A549 (cell line): ENCODE measurements at regions not wholly inside any gene's neighbourhood (a gene's known extent, or its start where the extent isn't known, plus 50 kb on each side); places are given as distances from the start of the nearest gene placed in this dataset.

Source experiments
- ATAC-seq, 2 experiments: fragments of 200-7000 bp in 1 of 2; fragments of >200 bp in 1 of 2; cut with Nextera tagmentation in 1 of 2; cut with Tn5 transposase in 1 of 2; 3 replicates each; pipeline versions ENCODE4 v1.8.0 to v1.9.1; 2018 to 2020; ENCODE audit warnings: mild to moderate bottlenecking in 1 of 2, moderate library complexity in 1 of 2
- CTCF ChIA-PET: fragments of 300-600 bp; sonication (Branson Sonifier 250); formaldehyde crosslinking; extraction: SDS; loops from one replicate; lab custom pipeline; 2021; ENCODE audit warnings: antibody characterized with exemption, inconsistent platforms; lab: Yijun Ruan, JAX
- POLR2A ChIA-PET: fragments of 350-600 bp; formaldehyde crosslinking; extraction: SDS; loops from one replicate; lab custom pipeline; 2021; ENCODE audit warnings: antibody characterized with exemption, inconsistent platforms; lab: Yijun Ruan, JAX
- DNase-seq, 2 experiments: peaks; one replicate each; pipeline versions ENCODE4 v3.0.0 to v3.0.0-alpha.2; 2011 to 2016; ENCODE audit warnings: low read depth in 1 of 2, low spot score in 1 of 2
- FAIRE-seq: peaks from 2 replicates; lab custom pipeline; 2011; peaks lifted over from hg19 to GRCh38; lab: Jason Lieb, UNC
- H3K27ac ChIP-seq, 2 experiments: fragments of >200 bp; sonication (Bioruptor Twin); formaldehyde crosslinking; 3 replicates each; pipeline ENCODE4 v1.5.1; 2016 to 2017
- H3K4me1 ChIP-seq: fragments of >200 bp; sonication (Bioruptor Twin); formaldehyde crosslinking; 3 replicates; pipeline ENCODE4 v1.6.1; 2016
- H3K4me2 ChIP-seq: fragments of >200 bp; sonication (Bioruptor Twin); formaldehyde crosslinking; 3 replicates; pipeline ENCODE4 v1.6.1; 2016
- H3K4me3 ChIP-seq: fragments of >200 bp; sonication (Bioruptor Twin); formaldehyde crosslinking; 3 replicates; pipeline ENCODE4 v1.5.1; 2016
- H3K9me3 ChIP-seq: fragments of >200 bp; sonication (Bioruptor Twin); formaldehyde crosslinking; 3 replicates; pipeline ENCODE4 v1.6.1; 2016
- ATOH8 ChIP-seq: fragments of 250-450 bp; sonication (Bioruptor Pico); IDR thresholded peaks from 2 replicates; pipeline ENCODE4 v1.5.0; 2020; ENCODE audit warnings: low read depth, mild to moderate bottlenecking, moderate library complexity
- BHLHE40 ChIP-seq: IDR thresholded peaks from 2 replicates; pipeline ENCODE4 v1.6.1; 2012; ENCODE audit warnings: low read depth, low read length, inconsistent platforms
- CBX2 ChIP-seq: fragments of 200-600 bp; sonication (generic); IDR thresholded peaks from 2 replicates; pipeline ENCODE4 v1.6.1; 2016; ENCODE audit warnings: low read depth, mild to moderate bottlenecking, borderline replicate concordance
- CHD4 ChIP-seq: fragments of 200-600 bp; sonication (generic); IDR thresholded peaks from 2 replicates; pipeline ENCODE4 v1.6.1; 2016; ENCODE audit warnings: antibody characterized with exemption, mild to moderate bottlenecking, borderline replicate concordance
- EHMT2 ChIP-seq: fragments of 200-600 bp; sonication (generic); IDR thresholded peaks from 2 replicates; pipeline ENCODE4 v1.6.1; 2016; ENCODE audit warnings: antibody characterized with exemption, low read depth, mild to moderate bottlenecking, moderate library complexity
- EP300 ChIP-seq, 2 experiments: fragments of >200 bp; sonication (Bioruptor Twin); formaldehyde crosslinking; IDR thresholded peaks; 2 replicates in 1 of 2; 3 replicates in 1 of 2; pipeline ENCODE4 v1.6.1; 2016 to 2017
- FOSB ChIP-seq: fragments of 250-450 bp; sonication (Bioruptor Pico); IDR thresholded peaks from 2 replicates; pipeline ENCODE4 v1.5.0; 2020; ENCODE audit warnings: mild to moderate bottlenecking, moderate library complexity
- HDAC2 ChIP-seq: fragments of 200-600 bp; sonication (generic); IDR thresholded peaks from 2 replicates; pipeline ENCODE4 v1.6.1; 2016
- HEYL ChIP-seq: fragments of 250-450 bp; sonication (Bioruptor Pico); IDR thresholded peaks from 2 replicates; pipeline ENCODE4 v1.8.0; 2021; ENCODE audit warnings: mild to moderate bottlenecking, moderate library complexity
- HOXB13 ChIP-seq: fragments of 250-450 bp; sonication (Bioruptor Pico); IDR thresholded peaks from 2 replicates; pipeline ENCODE4 v1.5.0; 2020; ENCODE audit warnings: low read depth, mild to moderate bottlenecking, moderate library complexity
- HOXB5 ChIP-seq: fragments of 250-450 bp; sonication (Bioruptor Pico); IDR thresholded peaks from 2 replicates; pipeline ENCODE4 v1.5.0; 2020; ENCODE audit warnings: mild to moderate bottlenecking, moderate library complexity
- KDM5A ChIP-seq: fragments of 200-600 bp; sonication (generic); IDR thresholded peaks from 2 replicates; pipeline ENCODE4 v1.6.1; 2016; ENCODE audit warnings: antibody characterized with exemption, mild to moderate bottlenecking
- MAZ ChIP-seq: fragments of 150-350 bp; IDR thresholded peaks from 2 replicates; pipeline ENCODE4 v1.6.1; 2014; ENCODE audit warnings: antibody characterized with exemption, low read depth, low read length, borderline replicate concordance
- RARB ChIP-seq: fragments of 250-450 bp; sonication (Bioruptor Pico); IDR thresholded peaks from 2 replicates; pipeline ENCODE4 v1.8.0; 2021; ENCODE audit warnings: mild to moderate bottlenecking, moderate library complexity
- RCOR1 ChIP-seq: fragments of 150-350 bp; IDR thresholded peaks from 2 replicates; pipeline ENCODE4 v1.6.1; 2014; ENCODE audit warnings: antibody characterized with exemption, low read length, low read depth
- RNF2 ChIP-seq: fragments of 200-600 bp; sonication (generic); IDR thresholded peaks from 2 replicates; pipeline ENCODE4 v1.6.1; 2016; ENCODE audit warnings: low read depth, mild to moderate bottlenecking, antibody characterized with exemption, moderate library complexity, borderline replicate concordance
- SMC3 ChIP-seq: fragments of >200 bp; sonication (Bioruptor Twin); formaldehyde crosslinking; IDR thresholded peaks from 3 replicates; pipeline ENCODE4 v1.6.1; 2018; ENCODE audit warnings: inconsistent platforms
- SREBF2 ChIP-seq: fragments of 450-650 bp; IDR thresholded peaks from 2 replicates; pipeline ENCODE4 v1.6.1; 2014; ENCODE audit warnings: mild to moderate bottlenecking, moderate library complexity
- TFCP2L1 ChIP-seq: fragments of 250-450 bp; sonication (Bioruptor Pico); IDR thresholded peaks from 2 replicates; pipeline ENCODE4 v1.5.0; 2021; ENCODE audit warnings: mild to moderate bottlenecking
- ZFP36 ChIP-seq: fragments of 450-650 bp; IDR thresholded peaks from 2 replicates; pipeline ENCODE4 v1.6.1; 2014; ENCODE audit warnings: borderline replicate concordance; ENCODE audit not compliant: partially characterized antibody
- ZNF302 ChIP-seq: fragments of 250-450 bp; sonication (Bioruptor Pico); IDR thresholded peaks from 2 replicates; pipeline ENCODE4 v1.9.0; 2021; ENCODE audit warnings: inconsistent platforms, mild to moderate bottlenecking, moderate library complexity
- WGBS: methylation state at CpG from one replicate; pipeline ENCODE4 v1.1.6; 2017; ENCODE audit errors: missing lambda C conversion rate; 5-methylcytosine and 5-hydroxymethylcytosine counted together
- TF ChIP-seq, protein P1 (sequence below): fragments of >200 bp; sonication (Bioruptor Twin); formaldehyde crosslinking; IDR thresholded peaks from 2 replicates; pipeline ENCODE4 v1.6.1; 2016
- TF ChIP-seq, protein P2 (sequence below): IDR thresholded peaks from 2 replicates; pipeline ENCODE4 v1.6.1; 2012
- TF ChIP-seq, protein P3 (sequence below): IDR thresholded peaks from 2 replicates; pipeline ENCODE4 v1.6.1; 2012; ENCODE audit warnings: low read depth, borderline replicate concordance

GRCh38 chr2:16031848-16032159 is 91.5 kb downstream of the MYCN start:
- WGBS: 4% methylated on average over 8 of the region's 8 CpGs
- POLR2A ChIA-PET: no interaction called here

DNA sequence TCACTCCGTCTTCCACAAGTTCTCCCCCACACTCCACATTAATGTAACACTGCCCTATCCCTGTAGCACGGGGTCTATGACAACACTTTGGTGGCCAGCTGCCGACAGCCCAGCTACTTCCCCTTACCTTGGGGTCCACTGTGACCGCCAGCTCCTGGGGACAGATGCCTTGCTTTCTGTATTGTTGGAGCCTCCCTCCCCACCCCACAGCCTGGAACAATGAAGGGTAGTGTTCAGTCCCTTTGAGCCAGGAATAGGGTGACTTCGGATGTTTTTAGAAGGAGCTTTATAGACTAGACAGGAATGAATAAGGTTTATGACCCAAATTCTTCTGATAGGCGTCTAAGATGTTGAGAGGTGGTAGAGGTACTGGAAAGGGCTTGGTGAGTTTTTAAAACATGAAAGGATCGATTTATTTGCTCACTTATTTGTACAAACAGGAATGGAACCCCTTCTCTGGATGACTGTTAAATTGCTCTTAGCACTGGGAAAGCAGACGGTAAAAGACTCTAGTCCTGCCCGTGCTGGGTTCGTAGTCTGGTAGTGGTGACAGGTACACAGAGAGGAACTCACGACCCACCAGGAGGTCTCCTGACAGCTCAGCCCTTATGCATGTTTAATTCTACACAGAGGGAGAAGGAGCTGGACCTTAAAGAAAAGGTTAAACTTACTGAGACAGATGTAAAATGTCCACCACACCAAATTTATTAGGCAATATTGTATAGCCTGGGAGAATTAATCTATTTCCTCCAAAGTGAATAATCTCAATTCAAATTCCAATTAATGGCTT is 90.9 kb downstream of the MYCN start:
- 39% methylated on average over 11 of the region's 11 CpGs for WGBS
- DNase-seq (no peak), FAIRE-seq (no peak), ATAC-seq (no peak; a peak in 1 of 6 replicates)
- no peaks in the 10 kb centered on the region; the same call in 2 of the 3 replicates for H3K9me3 ChIP-seq
- no peak overlapping the region for H3K4me2 ChIP-seq
- no peaks in the 10 kb centered on the region for H3K4me1 ChIP-seq
- no peak overlapping the region for H3K4me3 ChIP-seq
- CTCF ChIA-PET: interaction anchor here (1.2 kb wide), 1 partner anchor 120 kb away, joined by 3 read pairs; no protein-coding TSS in a partner anchor
- POLR2A ChIA-PET: no interaction called here
- no peak for TF ChIP-seq MAZ
- TF ChIP-seq BHLHE40: no peak
- TF ChIP-seq SREBF2: no peak
- TF ChIP-seq HDAC2: no peak
- no peak for TF ChIP-seq HOXB13 (CRISPR knock-in tag)
- TF ChIP-seq, all 56 proteins: peak for 0
- H3K27ac ChIP-seq: no peak overlapping the region

More at GRCh38 chr2:16031848-16032159, 91.5 kb downstream of the MYCN start:
- Histone ChIP-seq H3K27ac (no peak overlapping the region), H3K4me3 (no peak overlapping the region), H3K9me3 (no peaks in the 10 kb centered on the region; the same call in 2 of the 3 replicates), H3K4me2 (no peak overlapping the region), H3K4me1 (no peaks in the 10 kb centered on the region)
- FAIRE-seq (no peak), ATAC-seq (no peak), DNase-seq (no peak)
- TF ChIP-seq CHD4: no peak
- TF ChIP-seq TFCP2L1 (CRISPR knock-in tag): no peak
- TF ChIP-seq RCOR1: no peak
- no peak for TF ChIP-seq RARB (CRISPR knock-in tag)
- no peak for TF ChIP-seq KDM5A
- TF ChIP-seq EP300 (IDR thresholded peaks at IDR 0.05): no peak
- no peak for TF ChIP-seq HOXB5 (CRISPR knock-in tag)
- no peak for TF ChIP-seq SMC3
- TF ChIP-seq, protein P1, sequence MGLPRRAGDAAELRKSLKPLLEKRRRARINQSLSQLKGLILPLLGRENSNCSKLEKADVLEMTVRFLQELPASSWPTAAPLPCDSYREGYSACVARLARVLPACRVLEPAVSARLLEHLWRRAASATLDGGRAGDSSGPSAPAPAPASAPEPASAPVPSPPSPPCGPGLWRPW: no peak
- no peak for TF ChIP-seq EHMT2
- TF ChIP-seq FOSB (CRISPR knock-in tag): no peak
- no peak for TF ChIP-seq ZFP36
- TF ChIP-seq ATOH8 (CRISPR knock-in tag): no peak
- TF ChIP-seq ZNF302 (CRISPR knock-in tag): no peak
- TF ChIP-seq, protein P2, sequence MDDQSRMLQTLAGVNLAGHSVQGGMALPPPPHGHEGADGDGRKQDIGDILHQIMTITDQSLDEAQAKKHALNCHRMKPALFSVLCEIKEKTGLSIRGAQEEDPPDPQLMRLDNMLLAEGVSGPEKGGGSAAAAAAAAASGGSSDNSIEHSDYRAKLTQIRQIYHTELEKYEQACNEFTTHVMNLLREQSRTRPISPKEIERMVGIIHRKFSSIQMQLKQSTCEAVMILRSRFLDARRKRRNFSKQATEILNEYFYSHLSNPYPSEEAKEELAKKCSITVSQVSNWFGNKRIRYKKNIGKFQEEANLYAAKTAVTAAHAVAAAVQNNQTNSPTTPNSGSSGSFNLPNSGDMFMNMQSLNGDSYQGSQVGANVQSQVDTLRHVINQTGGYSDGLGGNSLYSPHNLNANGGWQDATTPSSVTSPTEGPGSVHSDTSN: no peak
- TF ChIP-seq HEYL (CRISPR knock-in tag): no peak
- CTCF ChIA-PET: interaction anchor here (1.2 kb wide), 1 partner anchor 121 kb away, joined by 3 read pairs; no protein-coding TSS in a partner anchor

- no peak overlapping the region for H3K4me3 ChIP-seq
- H3K4me2 ChIP-seq: no peak overlapping the region
- ChIA-PET POLR2A (no interaction called here), CTCF (interaction anchor here (1.2 kb wide), 1 partner anchor 119 kb away, joined by 3 read pairs; no protein-coding TSS in a partner anchor)
- no peaks in the 10 kb centered on the region for H3K4me1 ChIP-seq
- FAIRE-seq (no peak), ATAC-seq (no peak), DNase-seq (no peak)
- WGBS: 69% methylated on average over 21 of the region's 24 CpGs
- H3K9me3 ChIP-seq: no peaks in the 10 kb centered on the region; the same call in 2 of the 3 replicates
- TF ChIP-seq, protein P2: no peak
- TF ChIP-seq, protein P3, sequence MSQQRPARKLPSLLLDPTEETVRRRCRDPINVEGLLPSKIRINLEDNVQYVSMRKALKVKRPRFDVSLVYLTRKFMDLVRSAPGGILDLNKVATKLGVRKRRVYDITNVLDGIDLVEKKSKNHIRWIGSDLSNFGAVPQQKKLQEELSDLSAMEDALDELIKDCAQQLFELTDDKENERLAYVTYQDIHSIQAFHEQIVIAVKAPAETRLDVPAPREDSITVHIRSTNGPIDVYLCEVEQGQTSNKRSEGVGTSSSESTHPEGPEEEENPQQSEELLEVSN: no peak
- TF ChIP-seq SREBF2: no peak
- no peak for TF ChIP-seq ZFP36
- TF ChIP-seq CBX2: no peak
- no peak for TF ChIP-seq RNF2
- H3K27ac ChIP-seq: no peak overlapping the region
These were observed 90.1 kb downstream of the MYCN start for GRCh38 chr2:16030206-16031057.
